HepG2 (cell line): ENCODE measurements at regions not wholly inside any gene's neighbourhood (a gene's known extent, or its start where the extent isn't known, plus 50 kb on each side); places are given as distances from the start of the nearest gene placed in this dataset.

ENCODE experiments used
- ATAC-seq: fragments of 200-7000 bp; cut with Tn5 transposase; 3 replicates; pipeline ENCODE4 v1.9.1; 2020; ENCODE audit warnings: mild to moderate bottlenecking, moderate library complexity
- BruUV-seq: library from RNA; stranded (reverse); fragments of 400-500 nt; replicated peaks from 2 replicates; lab custom pipeline; 2021; lab: Mats Ljungman, UMichigan
- CTCF ChIA-PET: fragments of 300-600 bp; formaldehyde crosslinking; extraction: SDS; loops from one replicate; lab custom pipeline; 2021; ENCODE audit warnings: low total read pairs, inconsistent platforms, low intra/inter-chr PET ratio; lab: Yijun Ruan, JAX
- POLR2A ChIA-PET: fragments of 350-600 bp; sonication (Branson Sonifier 250); formaldehyde crosslinking; loops from one replicate; lab custom pipeline; 2020; ENCODE audit warnings: antibody characterized with exemption, inconsistent platforms; lab: Yijun Ruan, JAX
- DNase-seq: peaks from one replicate; pipeline ENCODE4 v3.0.0-alpha.2; 2015; ENCODE audit warnings: low spot score
- FAIRE-seq: peaks from 3 replicates; lab custom pipeline; 2011; peaks lifted over from hg19 to GRCh38; lab: Jason Lieb, UNC
- H2AFZ ChIP-seq: one replicate; pipeline ENCODE4 v1.6.1; 2011; ENCODE audit warnings: low read length, inconsistent platforms
- H3K27ac ChIP-seq: fragments of 300-600 bp; 3 replicates; pipeline ENCODE4 v1.8.0; 2011; ENCODE audit warnings: mixed run types, mild to moderate bottlenecking, mixed read lengths, low read length, inconsistent platforms; ENCODE audit not compliant: insufficient read depth; ENCODE audit errors: extremely low read length
- H3K27me3 ChIP-seq, 2 experiments: fragments of 200-600 bp in 1 of 2; 2 replicates in 1 of 2; 3 replicates in 1 of 2; pipeline versions ENCODE4 v1.6.0 to v1.8.0; 2011; ENCODE audit warnings: low read length in 2 of 2, mild to moderate bottlenecking in 2 of 2, moderate library complexity in 2 of 2, inconsistent platforms in 1 of 2; ENCODE audit not compliant: insufficient read depth in 2 of 2, control insufficient read depth in 1 of 2
- H3K36me3 ChIP-seq, 2 experiments: fragments of 200-600 bp in 1 of 2; replicated peaks in 1 of 2; 2 replicates in 1 of 2; 3 replicates in 1 of 2; pipeline versions ENCODE4 v1.5.1 to v1.8.0; 2011; ENCODE audit warnings: low read length in 2 of 2, inconsistent platforms in 1 of 2; ENCODE audit not compliant: insufficient read depth in 2 of 2, control insufficient read depth in 1 of 2
- H3K4me1 ChIP-seq: 2 replicates; pipeline ENCODE4 v1.5.1; 2012; ENCODE audit warnings: low read length, inconsistent platforms; ENCODE audit not compliant: insufficient read depth
- H3K4me2 ChIP-seq: 2 replicates; pipeline ENCODE4 v1.6.0; 2011; ENCODE audit warnings: low read depth, low read length, inconsistent platforms
- H3K4me3 ChIP-seq, 3 experiments: fragments of 200-600 bp in 1 of 3; sonication (generic), shearing (Covaris generic) in 1 of 3; replicated peaks in 1 of 3; 2 replicates each; pipeline ENCODE4 v1.5.1; 2011 to 2016; ENCODE audit warnings: low read length in 3 of 3, inconsistent platforms in 2 of 3, low read depth in 2 of 3, mild to moderate bottlenecking in 2 of 3, control low read depth in 1 of 3, mixed read lengths in 1 of 3; ENCODE audit not compliant: insufficient read depth in 1 of 3
- H3K79me2 ChIP-seq: one replicate; pipeline ENCODE4 v1.6.1; 2011; ENCODE audit warnings: low read length, inconsistent platforms; ENCODE audit not compliant: insufficient read depth
- H3K9ac ChIP-seq: 2 replicates; pipeline ENCODE4 v1.6.0; 2011; ENCODE audit warnings: mild to moderate bottlenecking, low read depth, low read length, inconsistent platforms; ENCODE audit not compliant: insufficient read depth
- H3K9me3 ChIP-seq: 2 replicates; pipeline ENCODE4 v1.5.1; 2012; ENCODE audit warnings: mild to moderate bottlenecking, low read length
- H4K20me1 ChIP-seq: 2 replicates; pipeline ENCODE4 v1.6.0; 2011; ENCODE audit warnings: inconsistent platforms, mild to moderate bottlenecking, low read length, moderate library complexity; ENCODE audit not compliant: insufficient read depth
- AKAP8 ChIP-seq: sonication (generic); formaldehyde crosslinking; IDR thresholded peaks from 2 replicates; pipeline ENCODE4 v1.5.1; 2020; ENCODE audit warnings: mild to moderate bottlenecking, missing genetic modification reagents
- CREBL2 ChIP-seq: sonication (generic); formaldehyde crosslinking; IDR thresholded peaks from 2 replicates; pipeline ENCODE4 v1.8.1; 2023; ENCODE audit warnings: missing genetic modification reagents, mild to moderate bottlenecking, borderline replicate concordance
- KLF12 ChIP-seq: sonication (generic); formaldehyde crosslinking; IDR thresholded peaks from 2 replicates; pipeline ENCODE4 v1.4.0; 2020; ENCODE audit warnings: missing genetic modification reagents, borderline replicate concordance
- MED13 ChIP-seq: sonication (generic); formaldehyde crosslinking; IDR thresholded peaks from 2 replicates; pipeline ENCODE4 v1.5.0; 2020; ENCODE audit warnings: missing genetic modification reagents
- NFYC ChIP-seq: IDR thresholded peaks from 2 replicates; pipeline ENCODE4 v1.6.1; 2016; ENCODE audit warnings: missing genetic modification reagents, missing compliant biosample characterization
- SNRNP70 ChIP-seq: fragments of 200-400 bp; formaldehyde crosslinking; IDR thresholded peaks from 2 replicates; pipeline ENCODE4 v1.6.1; 2017; ENCODE audit warnings: mild to moderate bottlenecking, low read depth, low read length, moderate library complexity
- THAP9 ChIP-seq: sonication (generic); formaldehyde crosslinking; IDR thresholded peaks from 2 replicates; pipeline ENCODE4; 2020; ENCODE audit warnings: missing genetic modification reagents, mild to moderate bottlenecking, borderline replicate concordance
- ZNF430 ChIP-seq: sonication (generic); formaldehyde crosslinking; IDR thresholded peaks from 2 replicates; pipeline ENCODE4 v1.9.0; 2021; ENCODE audit warnings: mild to moderate bottlenecking, missing genetic modification reagents
- ZNF724P ChIP-seq: sonication (generic); formaldehyde crosslinking; IDR thresholded peaks from 2 replicates; pipeline ENCODE4 v1.8.0; 2022; ENCODE audit warnings: missing genetic modification reagents, borderline replicate concordance
- WGBS: methylation state at CpG from one replicate; pipeline ENCODE4 v1.1.6; 2017; ENCODE audit warnings: low lambda C conversion rate; 5-methylcytosine and 5-hydroxymethylcytosine counted together
- in situ Hi-C: cut with HindIII; loops from 2 replicates; pipeline ENCODE4 v1.10.0; 2017; ENCODE audit warnings: low pct_unique_long_range_greater_than_20kb; ENCODE audit not compliant: extremely low pct_ligation_motif_present
- intact Hi-C: fragments of 100-400 bp; cut with micrococcal nuclease; formaldehyde crosslinking; loops from one replicate; pipeline ENCODE4 v1.10.0; 2022; ENCODE audit not compliant: unreplicated experiment

GRCh38 chr1:219446288-219446687 is 166.6 kb downstream of the ZC3H11B start:
- no peak for TF ChIP-seq MED13
- TF ChIP-seq AKAP8 (CRISPR knock-in tag) = no peak
- TF ChIP-seq ZNF430 (CRISPR knock-in tag) = no peak
- no peak for TF ChIP-seq THAP9 (CRISPR knock-in tag)

GRCh38 chr1:219445864-219446263 is 167.0 kb downstream of the ZC3H11B start:
- TF ChIP-seq CREBL2 (CRISPR knock-in tag) (no peak), NFYC (CRISPR knock-in tag) (no peak), KLF12 (CRISPR knock-in tag) (no peak), SNRNP70 (no peak), ZNF724P (CRISPR knock-in tag) (no peak)
- TF ChIP-seq, all 625 proteins: peak for 0
- no peaks in the 10 kb centered on the region for H3K27me3 ChIP-seq
- no TSS peak for BruUV-seq
- in situ Hi-C loops = no loop called here
- no peak overlapping the region for H3K27ac ChIP-seq
- ATAC-seq (no peak), DNase-seq (no peak), FAIRE-seq (no peak)
- no peaks in the 10 kb centered on the region for H3K9me3 ChIP-seq
- intact Hi-C loops = no loop called here
- POLR2A ChIA-PET = no interaction called here
- 40% methylated on average over 2 of the region's 2 CpGs for WGBS
- H4K20me1 ChIP-seq = no peaks in the 10 kb centered on the region
- H3K4me1 ChIP-seq = peaks cover 6% of the 10 kb centered on the region; the same call in 1 of the 2 replicates
- H3K9ac ChIP-seq = no peak overlapping the region
- no peak overlapping the region for H2AFZ ChIP-seq
- H3K36me3 ChIP-seq = no peaks in the 10 kb centered on the region
- H3K4me3 ChIP-seq = no peak overlapping the region
- no peaks in the 10 kb centered on the region for H3K79me2 ChIP-seq
- CTCF ChIA-PET = no interaction called here
- no peak overlapping the region for H3K4me2 ChIP-seq

More at GRCh38 chr1:219446288-219446687, 166.6 kb downstream of the ZC3H11B start:
- Histone ChIP-seq H3K27me3 (no peaks in the 10 kb centered on the region; a peak in 1 of 5 replicates), H3K9me3 (no peaks in the 10 kb centered on the region), H2AFZ (no peak overlapping the region), H3K9ac (no peak overlapping the region), H3K4me1 (peaks cover 6% of the 10 kb centered on the region; the same call in 1 of the 2 replicates), H3K4me2 (no peak overlapping the region), H4K20me1 (no peaks in the 10 kb centered on the region), H3K79me2 (no peaks in the 10 kb centered on the region), H3K27ac (no peak overlapping the region), H3K36me3 (no peaks in the 10 kb centered on the region), H3K4me3 (no peak overlapping the region)
- no peak for ATAC-seq
- WGBS = 80% methylated on average over 3 of the region's 3 CpGs
- ChIA-PET CTCF (no interaction called here), POLR2A (no interaction called here)
- DNase-seq = no peak
- in situ Hi-C loops = no loop called here
- BruUV-seq = no TSS peak
- no peak for FAIRE-seq
- intact Hi-C loops = no loop called here
